IMR-90 (cell line): ENCODE measurements at regions not wholly inside any gene's neighbourhood (a gene's known extent, or its start where the extent isn't known, plus 50 kb on each side); places are given as distances from the start of the nearest gene placed in this dataset.

Experiments
- BHLHE40 ChIP-seq: fragments of 150-350 bp; IDR thresholded peaks from 2 replicates; pipeline ENCODE4 v1.6.1; 2016; ENCODE audit warnings: mild to moderate bottlenecking, low read depth, low read length
- CTCF ChIP-seq: conservative IDR thresholded peaks from 2 replicates; pipeline ENCODE4 v1.5.1; 2012; ENCODE audit warnings: mild to moderate bottlenecking, low read depth, low read length, improper control_type of control experiment
- MAFK ChIP-seq: IDR thresholded peaks from 2 replicates; pipeline ENCODE4 v1.6.1; 2012; ENCODE audit warnings: low read depth, low read length, improper control_type of control experiment
- MXI1 ChIP-seq: IDR thresholded peaks from 2 replicates; pipeline ENCODE4 v1.6.1; 2012; ENCODE audit warnings: low read depth, mild to moderate bottlenecking, low read length, moderate library complexity, borderline replicate concordance
- POLR2A ChIP-seq: IDR thresholded peaks from 2 replicates; pipeline ENCODE4 v1.6.1; 2012; ENCODE audit warnings: mild to moderate bottlenecking, low read depth, low read length
- RAD21 ChIP-seq: IDR thresholded peaks from 2 replicates; pipeline ENCODE4 v1.6.1; 2012; ENCODE audit warnings: low read length, improper control_type of control experiment
- RCOR1 ChIP-seq: IDR thresholded peaks from 2 replicates; pipeline ENCODE4 v1.6.1; 2012; ENCODE audit warnings: mild to moderate bottlenecking, low read length, improper control_type of control experiment; ENCODE audit not compliant: insufficient replicate concordance
- RFX5 ChIP-seq: IDR thresholded peaks from 2 replicates; pipeline ENCODE4 v1.8.0; 2012; ENCODE audit warnings: low read depth, mild to moderate bottlenecking, low read length, moderate library complexity

GRCh38 chr12:97760601-97761000 is 298.0 kb downstream of the RMST start:
- no peak for TF ChIP-seq RAD21
- no peak for TF ChIP-seq CTCF
- TF ChIP-seq RCOR1 = no peak
- TF ChIP-seq MXI1 = no peak
- no peak for TF ChIP-seq MAFK
- TF ChIP-seq BHLHE40 = no peak
- TF ChIP-seq POLR2A = no peak
- no peak for TF ChIP-seq RFX5
